ENCODE measurements at regions not wholly inside any gene's neighbourhood (a gene's known extent, or its start where the extent isn't known, plus 50 kb on each side); places are given as distances from the start of the nearest gene placed in this dataset.
"Not testable (repeated sequence)": the region's sequence is repeated elsewhere in the genome, so short reads cannot be mapped to it uniquely, and the experiment has no call there.

- DNase-seq, result no peak
These were observed 511.1 kb downstream of the SOX6 start for GRCh38 chr11:15845261-15845660.

- no peak for DNase-seq
These were observed 507.6 kb downstream of the SOX6 start for GRCh38 chr11:15848631-15849168.

GRCh38 chr11:15849257-15849656 lies 507.1 kb downstream of the SOX6 start:
- DNase-seq, result no peak

GRCh38 chr11:15850335-15850734 lies 506.0 kb downstream of the SOX6 start:
- DNase-seq, result not testable (repeated sequence)

- no peak for DNase-seq
These were observed 505.3 kb downstream of the SOX6 start for GRCh38 chr11:15851051-15851498.

- no peak for DNase-seq
These were observed 504.2 kb downstream of the SOX6 start for GRCh38 chr11:15852179-15852578.

- DNase-seq, result no peak
These were observed 502.1 kb downstream of the SOX6 start for GRCh38 chr11:15854245-15854644.

GRCh38 chr11:15858881-15859280 lies 497.5 kb downstream of the SOX6 start:
- DNase-seq, result no peak

GRCh38 chr11:15859411-15859810 lies 496.9 kb downstream of the SOX6 start:
- DNase-seq, result no peak

- DNase-seq, result no peak
These were observed 495.1 kb downstream of the SOX6 start for GRCh38 chr11:15861256-15861655.

- DNase-seq, result no peak
These were observed 492.9 kb downstream of the SOX6 start for GRCh38 chr11:15863411-15863810.

GRCh38 chr11:15864026-15864805 lies 492.1 kb downstream of the SOX6 start:
- DNase-seq, result no peak

GRCh38 chr11:15865212-15865987 lies 490.9 kb downstream of the SOX6 start:
- no peak for DNase-seq

- no peak for DNase-seq
These were observed 488.5 kb downstream of the SOX6 start for GRCh38 chr11:15867871-15868270.

- DNase-seq, result no peak
These were observed 485.4 kb downstream of the SOX6 start for GRCh38 chr11:15870911-15871310.

- DNase-seq, result no peak
These were observed 484.3 kb downstream of the SOX6 start for GRCh38 chr11:15871904-15872626.

- DNase-seq, result no peak
These were observed 482.8 kb downstream of the SOX6 start for GRCh38 chr11:15873501-15873900.

GRCh38 chr11:15874704-15875103 lies 481.6 kb downstream of the SOX6 start:
- no peak for DNase-seq

- no peak for DNase-seq
These were observed 481.0 kb downstream of the SOX6 start for GRCh38 chr11:15875393-15875792.

GRCh38 chr11:15875943-15876342 lies 480.4 kb downstream of the SOX6 start:
- no peak for DNase-seq

GRCh38 chr11:15878756-15879155 lies 477.6 kb downstream of the SOX6 start:
- DNase-seq, result no peak

GRCh38 chr11:15880291-15880690 lies 476.1 kb downstream of the SOX6 start:
- DNase-seq, result no peak

All from renal pelvis (tissue), 1 donor.